ENCODE measurements at regions not wholly inside any gene's neighbourhood (a gene's known extent, or its start where the extent isn't known, plus 50 kb on each side); places are given as distances from the start of the nearest gene placed in this dataset.

DNA sequence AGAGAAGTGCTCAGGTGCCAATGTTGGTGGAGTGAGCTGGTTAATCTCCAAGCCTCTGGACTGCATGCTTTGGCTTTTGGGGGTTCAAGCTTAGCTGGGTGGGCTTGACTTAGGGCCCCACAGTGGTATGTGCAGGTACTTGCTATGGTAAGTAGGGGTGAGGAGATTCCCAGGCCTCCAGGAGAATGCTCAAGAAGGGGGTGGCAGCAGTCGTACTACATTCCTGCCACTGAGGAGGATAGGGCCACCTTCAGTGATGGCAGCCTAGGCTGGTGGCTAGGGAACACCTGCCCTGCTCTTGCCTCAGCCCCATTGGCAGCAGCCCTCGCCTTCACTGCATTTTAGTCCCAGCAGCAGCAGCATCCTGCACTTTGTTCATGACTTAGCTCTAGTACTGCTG, 55.6 kb upstream of the MYL1 start (continued):
- TF ChIP-seq, protein P1, sequence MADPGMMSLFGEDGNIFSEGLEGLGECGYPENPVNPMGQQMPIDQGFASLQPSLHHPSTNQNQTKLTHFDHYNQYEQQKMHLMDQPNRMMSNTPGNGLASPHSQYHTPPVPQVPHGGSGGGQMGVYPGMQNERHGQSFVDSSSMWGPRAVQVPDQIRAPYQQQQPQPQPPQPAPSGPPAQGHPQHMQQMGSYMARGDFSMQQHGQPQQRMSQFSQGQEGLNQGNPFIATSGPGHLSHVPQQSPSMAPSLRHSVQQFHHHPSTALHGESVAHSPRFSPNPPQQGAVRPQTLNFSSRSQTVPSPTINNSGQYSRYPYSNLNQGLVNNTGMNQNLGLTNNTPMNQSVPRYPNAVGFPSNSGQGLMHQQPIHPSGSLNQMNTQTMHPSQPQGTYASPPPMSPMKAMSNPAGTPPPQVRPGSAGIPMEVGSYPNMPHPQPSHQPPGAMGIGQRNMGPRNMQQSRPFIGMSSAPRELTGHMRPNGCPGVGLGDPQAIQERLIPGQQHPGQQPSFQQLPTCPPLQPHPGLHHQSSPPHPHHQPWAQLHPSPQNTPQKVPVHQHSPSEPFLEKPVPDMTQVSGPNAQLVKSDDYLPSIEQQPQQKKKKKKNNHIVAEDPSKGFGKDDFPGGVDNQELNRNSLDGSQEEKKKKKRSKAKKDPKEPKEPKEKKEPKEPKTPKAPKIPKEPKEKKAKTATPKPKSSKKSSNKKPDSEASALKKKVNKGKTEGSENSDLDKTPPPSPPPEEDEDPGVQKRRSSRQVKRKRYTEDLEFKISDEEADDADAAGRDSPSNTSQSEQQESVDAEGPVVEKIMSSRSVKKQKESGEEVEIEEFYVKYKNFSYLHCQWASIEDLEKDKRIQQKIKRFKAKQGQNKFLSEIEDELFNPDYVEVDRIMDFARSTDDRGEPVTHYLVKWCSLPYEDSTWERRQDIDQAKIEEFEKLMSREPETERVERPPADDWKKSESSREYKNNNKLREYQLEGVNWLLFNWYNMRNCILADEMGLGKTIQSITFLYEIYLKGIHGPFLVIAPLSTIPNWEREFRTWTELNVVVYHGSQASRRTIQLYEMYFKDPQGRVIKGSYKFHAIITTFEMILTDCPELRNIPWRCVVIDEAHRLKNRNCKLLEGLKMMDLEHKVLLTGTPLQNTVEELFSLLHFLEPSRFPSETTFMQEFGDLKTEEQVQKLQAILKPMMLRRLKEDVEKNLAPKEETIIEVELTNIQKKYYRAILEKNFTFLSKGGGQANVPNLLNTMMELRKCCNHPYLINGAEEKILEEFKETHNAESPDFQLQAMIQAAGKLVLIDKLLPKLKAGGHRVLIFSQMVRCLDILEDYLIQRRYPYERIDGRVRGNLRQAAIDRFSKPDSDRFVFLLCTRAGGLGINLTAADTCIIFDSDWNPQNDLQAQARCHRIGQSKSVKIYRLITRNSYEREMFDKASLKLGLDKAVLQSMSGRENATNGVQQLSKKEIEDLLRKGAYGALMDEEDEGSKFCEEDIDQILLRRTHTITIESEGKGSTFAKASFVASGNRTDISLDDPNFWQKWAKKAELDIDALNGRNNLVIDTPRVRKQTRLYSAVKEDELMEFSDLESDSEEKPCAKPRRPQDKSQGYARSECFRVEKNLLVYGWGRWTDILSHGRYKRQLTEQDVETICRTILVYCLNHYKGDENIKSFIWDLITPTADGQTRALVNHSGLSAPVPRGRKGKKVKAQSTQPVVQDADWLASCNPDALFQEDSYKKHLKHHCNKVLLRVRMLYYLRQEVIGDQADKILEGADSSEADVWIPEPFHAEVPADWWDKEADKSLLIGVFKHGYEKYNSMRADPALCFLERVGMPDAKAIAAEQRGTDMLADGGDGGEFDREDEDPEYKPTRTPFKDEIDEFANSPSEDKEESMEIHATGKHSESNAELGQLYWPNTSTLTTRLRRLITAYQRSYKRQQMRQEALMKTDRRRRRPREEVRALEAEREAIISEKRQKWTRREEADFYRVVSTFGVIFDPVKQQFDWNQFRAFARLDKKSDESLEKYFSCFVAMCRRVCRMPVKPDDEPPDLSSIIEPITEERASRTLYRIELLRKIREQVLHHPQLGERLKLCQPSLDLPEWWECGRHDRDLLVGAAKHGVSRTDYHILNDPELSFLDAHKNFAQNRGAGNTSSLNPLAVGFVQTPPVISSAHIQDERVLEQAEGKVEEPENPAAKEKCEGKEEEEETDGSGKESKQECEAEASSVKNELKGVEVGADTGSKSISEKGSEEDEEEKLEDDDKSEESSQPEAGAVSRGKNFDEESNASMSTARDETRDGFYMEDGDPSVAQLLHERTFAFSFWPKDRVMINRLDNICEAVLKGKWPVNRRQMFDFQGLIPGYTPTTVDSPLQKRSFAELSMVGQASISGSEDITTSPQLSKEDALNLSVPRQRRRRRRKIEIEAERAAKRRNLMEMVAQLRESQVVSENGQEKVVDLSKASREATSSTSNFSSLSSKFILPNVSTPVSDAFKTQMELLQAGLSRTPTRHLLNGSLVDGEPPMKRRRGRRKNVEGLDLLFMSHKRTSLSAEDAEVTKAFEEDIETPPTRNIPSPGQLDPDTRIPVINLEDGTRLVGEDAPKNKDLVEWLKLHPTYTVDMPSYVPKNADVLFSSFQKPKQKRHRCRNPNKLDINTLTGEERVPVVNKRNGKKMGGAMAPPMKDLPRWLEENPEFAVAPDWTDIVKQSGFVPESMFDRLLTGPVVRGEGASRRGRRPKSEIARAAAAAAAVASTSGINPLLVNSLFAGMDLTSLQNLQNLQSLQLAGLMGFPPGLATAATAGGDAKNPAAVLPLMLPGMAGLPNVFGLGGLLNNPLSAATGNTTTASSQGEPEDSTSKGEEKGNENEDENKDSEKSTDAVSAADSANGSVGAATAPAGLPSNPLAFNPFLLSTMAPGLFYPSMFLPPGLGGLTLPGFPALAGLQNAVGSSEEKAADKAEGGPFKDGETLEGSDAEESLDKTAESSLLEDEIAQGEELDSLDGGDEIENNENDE (IDR thresholded peaks at IDR 0.05; ENCODE audit: insufficient replicate concordance, low read length) = no peak
- TF ChIP-seq SP4 (IDR thresholded peaks at IDR 0.05; ENCODE audit: low read length) (no peak), ZNF274 (IDR thresholded peaks at IDR 0.05; ENCODE audit: borderline replicate concordance, extremely low read depth, low read length) (no peak), KDM5A (IDR thresholded peaks at IDR 0.05; ENCODE audit: low read length) (no peak), SAP30 (IDR thresholded peaks at IDR 0.05; ENCODE audit: insufficient read depth, insufficient replicate concordance, low read length) (no peak), POLR2A (IDR thresholded peaks at IDR 0.05; ENCODE audit: control extremely low read depth in 1 of 2, low read depth in 2 of 2, low read length in 2 of 2) (no peak), SRF (IDR thresholded peaks at IDR 0.05; ENCODE audit: low read depth, low read length) (no peak), CTBP2 (IDR thresholded peaks at IDR 0.05; ENCODE audit: borderline replicate concordance, insufficient read depth, insufficient read length, low read length) (no peak), CEBPB (IDR thresholded peaks at IDR 0.05; ENCODE audit: low read depth, low read length) (no peak), CBX5 (IDR thresholded peaks at IDR 0.05; ENCODE audit: low read depth, low read length) (no peak)
